IPS-NIHi7 (cell line): ENCODE measurements at regions not wholly inside any gene's neighbourhood (a gene's known extent, or its start where the extent isn't known, plus 50 kb on each side); places are given as distances from the start of the nearest gene placed in this dataset.

Experiments used
- DNase-seq: peaks from one replicate; pipeline ENCODE4 v3.0.0; 2012; ENCODE audit warnings: mixed read lengths; ENCODE audit errors: extremely low spot score

DNA sequence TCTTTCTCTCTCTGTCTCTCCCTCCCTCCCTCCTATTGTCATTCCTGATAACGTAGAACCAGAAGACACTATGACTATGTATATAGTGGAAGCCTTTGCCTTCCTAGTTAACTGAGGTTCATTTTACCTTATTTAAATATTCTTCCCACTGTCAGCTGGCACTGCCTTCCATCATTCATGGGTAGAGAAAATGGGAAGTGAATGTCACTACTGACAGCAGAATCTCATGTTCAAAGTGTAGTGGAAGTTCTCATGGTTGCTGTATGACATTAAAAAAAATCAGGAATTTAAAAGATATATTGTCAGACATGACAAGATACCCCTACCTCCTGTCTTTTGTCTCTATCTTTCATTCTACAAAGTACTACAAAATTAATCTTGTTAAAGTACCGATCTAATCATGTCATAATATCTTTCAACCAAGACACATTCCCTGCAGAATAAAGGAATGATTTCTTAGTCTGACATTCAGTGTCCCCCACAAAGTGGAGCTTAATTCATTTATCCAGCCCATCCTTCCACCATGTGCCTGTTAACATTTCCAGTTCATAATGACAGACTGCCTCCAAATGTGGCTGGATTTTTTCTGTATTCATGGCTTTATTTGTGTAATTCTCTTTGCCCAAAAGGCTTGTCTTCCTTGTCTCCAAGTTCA lies 250.1 kb upstream of the CDH20 start:
- no peak for DNase-seq

DNA sequence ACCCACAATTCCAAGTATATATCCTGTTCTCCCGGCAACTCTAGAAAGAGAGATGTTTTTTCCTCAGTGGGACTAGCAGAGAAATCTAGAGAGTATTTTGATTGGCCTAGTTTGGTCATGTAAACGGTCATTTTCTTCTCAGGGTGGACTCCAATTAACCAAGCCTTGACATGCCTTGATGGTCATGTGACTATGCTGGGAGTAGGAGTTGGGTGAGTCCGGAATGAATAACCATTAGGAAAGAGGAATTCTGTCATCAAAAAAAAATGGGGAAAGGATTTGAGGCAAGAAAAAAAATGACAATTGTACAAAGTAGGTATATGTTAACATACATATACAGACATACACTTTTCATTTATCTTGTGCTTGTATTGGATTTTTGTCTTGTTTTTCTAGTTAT lies 248.2 kb upstream of the CDH20 start:
- no peak for DNase-seq

DNA sequence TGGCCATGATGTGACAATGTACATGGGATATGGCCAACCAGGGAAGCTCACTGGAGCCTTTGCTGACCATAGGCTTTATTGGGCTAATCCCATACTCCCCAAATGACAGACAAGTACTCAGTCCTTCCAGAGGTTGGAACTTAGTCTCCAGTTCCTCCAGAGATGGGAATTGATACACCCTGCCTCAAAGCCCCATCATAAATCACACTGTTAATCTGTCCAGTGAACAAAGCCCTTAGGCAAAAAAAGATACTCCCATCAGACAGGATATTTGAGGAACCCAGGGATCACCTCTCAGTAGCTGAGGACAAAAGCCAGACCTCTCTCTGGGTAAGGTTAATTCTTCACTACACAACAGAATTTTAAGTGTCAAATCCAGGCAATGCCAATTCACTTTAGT lies 247.5 kb upstream of the CDH20 start:
- no peak for DNase-seq

DNA sequence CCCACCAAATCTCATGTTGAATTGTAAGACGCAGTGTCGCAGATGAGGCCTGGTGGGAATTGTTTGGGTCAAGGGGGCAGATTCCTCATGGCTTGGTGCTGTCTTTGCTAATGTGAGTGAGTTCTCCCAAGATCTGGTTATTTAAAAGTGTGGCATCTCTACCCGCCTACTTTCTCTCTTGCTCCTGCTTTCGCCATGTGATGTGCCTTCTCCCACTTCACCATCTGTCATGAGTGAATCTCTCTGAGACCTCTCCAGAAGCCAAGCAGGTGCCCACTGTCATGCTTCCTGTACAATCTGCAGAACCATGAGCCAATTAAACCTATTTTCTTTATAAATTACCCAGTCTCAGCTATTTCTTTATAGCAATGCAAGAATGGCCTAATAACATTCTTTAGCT lies 246.6 kb upstream of the CDH20 start:
- no peak for DNase-seq

DNA sequence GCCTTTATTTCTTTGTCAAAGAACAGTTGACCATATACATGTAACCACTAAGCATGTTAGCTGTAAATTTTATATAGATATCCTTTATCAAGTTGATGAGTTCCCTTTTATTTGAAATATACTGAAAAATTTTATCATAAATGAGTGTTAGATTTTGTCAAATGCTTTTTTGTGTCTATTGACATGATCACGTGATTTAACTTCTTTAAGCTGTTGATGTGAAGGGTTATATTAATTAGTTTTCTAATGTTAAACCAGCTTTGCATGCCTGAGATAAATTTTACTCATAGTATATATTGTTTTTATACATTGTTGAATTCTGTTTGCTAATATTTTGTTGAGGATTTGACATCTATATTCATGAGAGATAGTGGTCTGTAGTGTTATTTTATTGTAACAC lies 241.9 kb upstream of the CDH20 start:
- no peak for DNase-seq

DNA sequence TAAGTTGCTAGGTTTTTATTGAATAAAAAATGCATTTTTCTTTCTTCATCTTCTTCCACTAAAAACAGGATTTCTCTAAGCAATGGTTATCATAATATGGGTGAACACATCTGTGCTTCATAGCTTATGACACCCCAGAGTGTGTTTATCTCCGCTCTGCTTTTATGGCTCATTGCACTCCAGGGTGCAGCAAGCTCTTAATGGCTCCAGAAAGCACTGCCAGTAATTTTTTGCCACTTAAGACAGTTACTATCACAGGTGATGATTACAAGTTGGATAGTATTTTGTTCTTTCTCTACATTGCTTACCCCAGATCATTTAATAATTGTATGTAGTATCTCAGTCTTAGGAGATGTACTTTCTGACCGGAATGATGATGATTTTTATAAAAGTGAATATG lies 239.3 kb upstream of the CDH20 start:
- no peak for DNase-seq

DNA sequence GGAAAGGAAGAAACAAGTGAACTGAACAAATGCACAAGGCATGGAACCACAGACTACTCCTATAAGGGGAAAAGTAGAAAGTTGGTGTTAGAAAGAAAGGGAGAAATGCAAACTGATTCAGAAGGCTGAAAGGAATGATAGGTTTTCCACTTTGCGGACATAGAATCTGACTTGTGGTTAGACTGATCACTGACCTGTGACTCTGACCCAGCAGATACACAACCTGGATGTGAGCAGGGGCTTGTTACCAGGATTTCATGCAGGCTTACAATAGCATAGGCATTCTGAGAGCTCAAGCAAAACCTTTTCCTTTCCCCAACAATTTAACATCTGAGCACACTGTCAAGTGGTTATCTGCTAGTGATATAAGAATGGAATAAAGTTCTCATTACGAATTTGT lies 237.0 kb upstream of the CDH20 start:
- no peak for DNase-seq

DNA sequence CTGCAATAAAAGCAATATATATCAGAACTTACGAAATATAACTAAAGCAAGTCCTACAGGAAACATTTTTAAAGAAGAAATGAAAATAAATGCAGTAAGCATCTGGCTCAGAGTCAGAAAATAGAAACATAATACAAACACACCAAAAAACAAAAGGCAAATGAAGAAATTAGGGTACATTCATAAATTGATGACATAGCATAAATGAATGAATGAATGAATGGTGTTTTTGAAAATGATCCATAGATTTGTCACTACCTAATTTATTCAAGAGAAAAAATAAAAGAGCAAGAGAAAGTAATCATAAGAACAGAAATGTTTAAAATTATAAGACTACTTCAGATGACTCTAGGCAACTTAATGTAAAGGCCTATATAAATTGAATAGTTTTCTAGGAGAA lies 226.1 kb upstream of the CDH20 start:
- DNase-seq = no peak

DNA sequence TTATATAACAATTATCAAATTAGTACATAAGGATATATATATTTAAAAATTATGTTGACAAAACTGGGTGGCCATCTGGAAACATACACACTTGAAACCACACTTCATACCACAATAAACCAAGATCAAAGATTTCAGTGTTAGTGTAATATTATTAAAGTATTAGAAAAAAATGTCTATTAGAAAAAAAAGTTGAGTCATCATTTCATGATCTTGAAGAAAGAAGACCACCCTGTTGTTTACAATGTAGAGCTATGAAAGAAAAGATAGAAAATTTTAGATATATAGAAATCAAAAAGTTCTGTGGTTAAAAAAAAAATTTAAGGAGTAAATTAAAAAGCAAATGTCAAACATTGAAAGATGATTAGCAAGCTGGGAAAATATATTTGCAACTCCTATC lies 224.5 kb upstream of the CDH20 start:
- no peak for DNase-seq

DNA sequence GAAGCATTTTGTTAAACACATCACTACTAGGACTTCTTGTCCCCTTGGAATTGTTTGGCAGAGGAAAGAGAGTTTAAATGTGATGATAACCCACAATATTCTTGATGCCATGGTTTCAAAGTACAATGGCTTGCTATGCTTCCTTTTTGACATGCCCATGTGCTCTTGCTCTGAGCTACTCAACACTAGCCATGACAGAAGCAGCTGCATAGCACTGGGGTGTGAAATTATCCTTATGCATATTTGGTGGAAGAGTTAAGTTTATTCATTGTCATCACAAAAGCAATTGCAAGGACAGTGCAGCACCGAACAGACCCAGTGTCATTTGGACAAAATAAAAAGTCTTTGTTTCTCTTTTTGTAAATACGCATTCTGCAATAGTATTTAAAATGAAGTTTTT lies 209.9 kb upstream of the CDH20 start:
- DNase-seq = no peak

DNA sequence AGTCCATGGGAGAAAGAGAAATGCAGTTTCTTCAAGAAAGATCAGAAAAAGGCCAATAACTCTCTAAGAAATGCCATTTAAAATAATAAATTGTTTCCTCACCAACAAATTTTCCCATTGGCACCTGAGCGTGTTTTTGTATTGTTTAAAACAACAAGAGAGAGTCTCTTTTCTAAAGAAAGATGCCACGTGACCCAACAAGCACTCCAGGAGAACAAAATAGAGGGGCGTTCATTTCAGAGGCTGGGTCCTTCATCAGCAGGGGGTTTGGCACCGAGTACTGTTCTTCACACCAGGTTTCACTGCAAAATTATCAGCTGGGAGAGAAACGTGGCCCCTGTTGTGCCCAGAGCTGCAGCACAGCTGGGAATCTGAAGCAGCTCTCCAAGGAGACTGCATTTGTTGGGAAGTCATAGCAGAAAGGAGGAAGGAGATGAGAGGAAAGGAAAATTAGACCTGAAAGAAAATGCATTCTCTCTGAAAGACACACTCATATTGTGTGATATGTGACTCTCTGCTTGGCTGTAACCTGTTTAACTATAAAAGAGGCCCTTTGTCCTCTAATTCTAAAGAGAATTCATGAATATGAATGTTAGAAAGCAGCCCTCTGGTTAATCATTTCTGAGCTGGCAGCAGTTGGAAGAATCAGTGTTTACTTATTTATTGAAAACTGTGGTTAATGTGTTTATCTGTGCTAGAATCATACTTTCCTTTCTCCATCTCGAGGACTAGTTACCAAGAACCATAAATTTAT lies 205.3 kb upstream of the CDH20 start:
- peak; percentile 14 for DNase-seq

DNA sequence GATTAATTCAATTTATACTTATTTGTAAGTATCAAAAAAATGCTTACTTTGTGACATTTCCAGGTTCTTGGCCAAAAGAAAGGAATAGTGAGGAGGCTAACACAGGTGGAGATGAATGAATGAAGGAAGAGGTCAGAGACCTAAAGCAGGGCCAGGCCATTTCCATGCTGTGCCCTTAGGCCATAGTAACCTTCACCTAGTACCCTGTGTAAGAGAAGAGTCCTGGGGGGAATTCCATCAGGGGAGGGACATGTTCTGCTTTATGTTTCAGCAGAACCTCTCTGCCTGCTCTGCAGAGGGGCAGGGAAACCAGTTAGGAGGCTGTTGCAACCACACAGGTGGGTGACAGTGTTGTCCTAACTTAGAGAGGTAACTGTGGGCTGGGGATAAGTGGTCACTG lies 204.2 kb upstream of the CDH20 start:
- DNase-seq = peak; percentile 12

DNA sequence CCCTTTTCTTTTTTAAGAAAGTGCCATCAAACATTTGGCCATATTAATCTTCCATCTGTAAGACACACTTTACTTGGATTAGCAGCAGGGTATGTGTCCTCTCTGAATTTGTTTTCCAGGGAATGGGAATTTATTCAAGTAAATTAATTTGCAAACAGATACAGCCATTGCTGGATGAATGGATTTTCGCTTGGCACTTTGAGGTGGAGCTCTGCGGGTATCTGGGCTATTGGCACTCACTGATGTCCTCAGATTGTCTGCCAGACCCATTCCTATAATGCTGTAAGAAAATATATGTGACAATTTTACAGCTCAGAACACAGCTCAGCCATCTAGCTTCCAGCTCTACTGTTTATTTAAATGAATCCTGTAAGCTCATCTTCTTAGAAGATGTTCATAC lies 201.2 kb upstream of the CDH20 start:
- no peak for DNase-seq

DNA sequence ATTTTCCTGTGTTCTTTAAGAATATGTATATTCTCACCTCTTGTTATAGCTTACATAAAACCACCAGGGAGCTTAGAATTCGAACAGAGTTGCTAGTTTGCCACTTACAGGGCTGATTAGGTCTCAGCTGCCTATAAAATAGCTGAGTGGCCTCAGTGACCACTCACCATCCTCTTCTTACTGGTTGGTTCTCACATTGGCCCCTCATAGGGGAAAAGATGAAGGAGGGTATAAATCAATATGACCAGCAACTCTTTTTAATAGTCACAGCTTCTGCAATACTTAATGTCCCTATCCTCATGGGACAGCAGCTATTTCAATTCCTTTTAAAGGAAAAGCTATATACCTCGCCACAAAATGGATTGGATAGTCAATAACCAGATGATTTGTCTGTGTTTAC lies 199.4 kb upstream of the CDH20 start:
- no peak for DNase-seq

DNA sequence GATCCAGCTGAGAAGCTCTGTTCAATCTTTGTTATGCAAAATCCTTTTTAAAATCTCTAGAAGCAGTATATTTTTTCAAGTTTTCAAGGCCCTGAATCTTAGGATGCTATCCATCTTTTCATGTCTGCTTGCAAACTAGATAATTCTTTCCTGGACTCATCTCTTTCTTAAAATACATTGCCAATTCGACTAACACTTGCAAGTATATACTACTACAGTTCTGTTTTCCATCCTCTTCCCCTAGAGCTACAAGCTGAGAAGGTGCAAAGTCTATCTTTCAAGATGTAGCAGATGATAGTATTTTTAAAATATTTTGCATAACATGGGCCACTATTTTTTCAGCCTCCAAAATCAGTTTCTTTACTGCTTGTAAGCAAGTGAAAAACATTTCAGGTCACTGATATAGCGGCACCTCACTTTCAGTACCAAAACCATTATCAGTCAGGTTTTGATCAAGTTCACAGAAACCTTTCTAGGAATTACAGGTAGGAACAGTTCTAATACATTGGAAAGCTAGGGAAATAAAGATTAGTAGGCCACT lies 196.4 kb upstream of the CDH20 start:
- no peak for DNase-seq

DNA sequence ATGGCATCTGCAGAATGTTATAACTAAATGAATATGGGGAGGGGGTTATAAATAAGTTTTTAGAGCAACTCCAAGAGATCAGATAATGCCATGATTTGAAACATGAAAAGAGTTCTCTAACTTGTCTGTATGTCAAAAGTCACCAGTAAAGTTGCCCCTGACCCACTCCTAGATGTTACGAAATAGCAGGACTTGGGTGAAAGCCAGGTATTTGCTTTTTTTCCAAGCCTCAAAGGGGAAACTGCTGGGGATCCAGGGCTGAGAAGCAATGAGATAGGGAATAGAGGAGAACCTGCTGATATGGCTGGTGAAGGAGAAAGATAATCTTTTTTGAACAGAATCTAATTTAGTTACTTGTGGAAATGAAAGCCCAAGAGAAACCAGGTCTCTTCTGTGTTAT lies 191.5 kb upstream of the CDH20 start:
- no peak for DNase-seq

DNA sequence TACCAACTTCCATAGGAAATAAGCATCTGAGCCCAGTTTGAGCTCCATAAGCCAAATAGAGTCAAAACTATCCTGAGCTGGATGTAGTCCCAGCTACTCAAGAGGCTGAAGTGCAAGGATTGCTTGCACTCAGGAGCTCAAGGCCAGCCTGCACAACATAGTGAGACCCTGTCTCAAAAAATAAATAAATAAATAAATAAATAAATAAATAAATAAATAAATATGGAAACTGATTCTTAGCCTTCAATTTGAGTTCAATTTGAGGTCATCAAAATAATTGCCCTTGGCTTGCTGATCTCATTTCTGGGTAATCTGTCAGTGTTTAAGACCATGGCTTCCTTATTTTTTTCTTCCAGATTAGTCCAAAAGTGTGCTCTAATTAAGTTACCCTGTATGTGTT lies 184.9 kb upstream of the CDH20 start:
- no peak for DNase-seq

DNA sequence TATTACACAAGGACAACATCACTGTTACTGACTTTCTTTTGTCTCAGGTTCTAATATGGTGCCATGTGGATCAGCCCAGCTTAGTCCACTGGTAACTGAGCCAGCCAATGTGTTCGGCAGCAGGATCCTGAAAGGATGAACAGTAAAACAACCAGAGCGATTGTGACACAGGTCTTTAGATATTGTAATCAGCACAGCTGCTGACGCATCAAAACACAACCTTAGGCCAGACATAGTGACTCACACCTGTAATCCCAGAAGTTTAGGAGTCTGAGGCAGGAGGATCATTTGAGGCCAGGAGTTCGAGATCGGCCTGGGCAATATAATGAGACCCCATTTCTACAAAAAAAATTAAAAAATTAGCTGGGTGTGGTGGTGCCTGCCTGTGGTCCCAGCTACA lies 183.4 kb upstream of the CDH20 start:
- DNase-seq = no peak

DNA sequence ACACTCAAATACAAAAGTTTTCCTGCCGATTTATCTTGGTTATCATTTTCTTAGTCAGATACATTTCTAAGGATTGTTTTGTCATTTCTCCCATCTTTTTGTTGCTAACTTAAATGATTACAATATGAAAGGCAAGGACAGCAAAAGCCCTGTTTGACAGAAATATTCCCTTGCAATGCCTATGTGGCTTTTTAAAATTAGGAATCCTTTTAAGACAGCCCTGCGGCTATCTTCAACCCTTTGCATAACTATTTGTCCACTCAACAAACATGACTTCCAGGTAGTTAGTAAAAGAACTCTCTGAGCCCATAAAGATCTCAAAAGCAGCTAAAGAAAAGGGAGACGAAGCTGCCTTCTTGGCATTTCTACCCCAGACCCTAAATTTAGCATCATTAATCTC lies 179.7 kb upstream of the CDH20 start:
- DNase-seq = no peak

DNA sequence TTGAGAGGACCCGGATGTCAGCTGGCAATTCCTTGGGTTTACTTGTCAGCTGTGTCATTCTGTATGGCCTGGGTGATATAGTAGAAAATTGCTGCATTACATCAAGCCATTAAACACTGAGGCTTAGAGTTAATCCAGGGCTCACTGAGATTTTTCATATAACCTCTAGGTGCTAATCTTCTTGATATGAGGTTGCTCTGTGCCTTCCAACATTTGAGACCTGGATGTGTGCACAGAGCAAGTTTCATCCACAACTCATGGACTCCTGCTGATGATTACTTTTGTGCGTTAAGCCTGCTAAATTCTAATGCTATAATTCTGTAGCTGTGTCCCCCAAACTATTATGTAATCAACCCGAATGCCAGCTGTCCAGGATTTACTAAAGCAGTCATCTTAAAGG lies 178.4 kb upstream of the CDH20 start:
- no peak for DNase-seq

DNA sequence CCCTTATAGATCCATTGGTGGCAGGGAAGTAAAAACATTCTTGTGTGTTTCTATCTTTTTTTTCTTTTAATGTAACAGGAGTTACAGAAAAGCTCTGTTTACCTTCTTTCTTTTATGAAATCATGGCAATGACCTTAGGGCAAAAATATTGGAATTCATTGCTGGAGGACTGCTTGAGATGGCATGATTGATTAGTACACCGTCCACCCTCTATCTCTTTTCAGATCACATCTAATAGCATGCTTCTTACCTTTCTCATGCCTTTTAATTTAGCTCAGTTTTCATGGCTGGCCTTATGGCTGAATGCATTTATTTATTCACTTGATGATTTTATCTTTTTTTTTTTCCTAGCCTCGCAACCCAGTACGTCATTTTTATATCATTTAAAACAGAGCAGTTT lies 177.6 kb upstream of the CDH20 start:
- no peak for DNase-seq

DNA sequence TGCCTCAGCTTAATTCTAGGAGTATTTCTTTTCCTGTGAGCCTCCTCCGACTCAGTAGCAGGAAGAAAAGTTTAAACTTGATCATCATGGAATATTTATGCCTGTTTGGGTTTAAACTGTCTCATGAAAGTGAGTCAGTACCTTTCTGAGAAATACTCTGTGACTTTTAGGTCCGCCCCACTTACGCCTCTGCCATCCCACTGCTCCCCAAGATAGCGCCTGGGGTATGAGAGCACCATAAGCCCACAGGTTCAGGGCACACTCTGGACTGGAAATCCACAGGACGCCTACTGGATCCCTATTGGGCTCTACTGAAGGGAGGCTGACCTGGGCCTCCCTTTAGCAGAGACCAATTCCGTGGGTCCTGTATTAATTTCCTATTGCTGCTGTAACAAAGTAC lies 175.8 kb upstream of the CDH20 start:
- DNase-seq = no peak

DNA sequence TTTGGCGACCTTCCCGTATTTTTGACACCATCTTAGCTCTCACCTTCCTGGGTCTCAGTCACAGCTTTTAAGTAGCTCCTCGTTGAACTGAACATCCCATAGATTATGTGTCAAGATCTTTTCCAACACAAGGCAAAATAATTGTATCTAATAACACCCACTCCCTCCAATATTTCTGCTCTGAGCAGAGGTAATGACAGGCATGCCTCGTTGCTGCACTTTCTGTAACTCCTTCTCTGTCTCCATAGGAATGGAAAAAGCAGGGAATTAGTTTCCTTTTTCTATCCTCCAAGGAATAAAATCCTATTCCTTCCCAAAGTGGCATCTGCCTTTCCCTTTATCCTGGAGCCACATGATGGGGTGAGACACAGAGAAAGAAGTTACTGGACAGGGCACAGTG lies 174.0 kb upstream of the CDH20 start:
- DNase-seq = no peak

DNA sequence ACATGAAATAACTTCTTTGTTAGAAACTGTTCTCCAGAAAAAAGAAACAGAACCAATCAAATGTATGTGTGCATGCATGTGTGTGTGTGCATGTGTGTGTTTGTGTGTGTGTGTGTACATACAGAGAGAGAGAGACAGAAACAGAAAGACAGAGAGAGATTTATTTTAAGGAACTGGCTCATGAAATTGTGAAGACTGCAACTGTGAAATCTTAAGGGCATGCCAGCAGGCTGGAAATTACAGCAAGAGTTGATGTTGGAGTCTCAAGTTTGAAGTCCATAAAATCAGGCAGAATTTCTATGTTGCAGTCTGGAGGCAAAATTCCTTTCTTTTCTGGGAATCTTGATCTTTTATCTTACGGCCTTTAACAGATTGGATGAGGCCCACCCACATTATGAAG lies 168.9 kb upstream of the CDH20 start:
- no peak for DNase-seq
